ENCODE measurements at regions not wholly inside any gene's neighbourhood (a gene's known extent, or its start where the extent isn't known, plus 50 kb on each side); places are given as distances from the start of the nearest gene placed in this dataset.

DNA sequence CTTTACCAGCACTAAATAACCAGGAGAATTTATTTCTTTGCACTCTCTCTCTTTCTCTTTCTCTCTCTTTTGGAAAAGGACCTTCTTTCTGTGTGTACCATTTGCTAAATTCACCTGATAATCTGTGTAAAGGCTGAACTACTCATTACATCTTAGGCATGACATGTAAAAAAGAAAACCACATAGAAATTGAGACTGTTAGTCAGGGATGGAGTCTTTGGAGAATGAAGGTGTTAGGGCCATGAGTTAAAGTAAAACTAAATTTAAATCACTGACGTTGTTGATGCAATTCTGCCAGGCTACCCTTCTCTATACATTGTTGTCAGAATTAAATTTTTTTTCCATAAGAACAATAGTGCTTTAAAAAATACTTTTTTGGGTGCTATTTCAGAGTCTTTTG is 263.3 kb downstream of the PTEN start:
- TF ChIP-seq ZBTB7A (IDR thresholded peaks at IDR 0.05; ENCODE audit: low read depth): no peak
- no peak for TF ChIP-seq EP300 (IDR thresholded peaks at IDR 0.05; ENCODE audit: borderline replicate concordance)
- no peak for TF ChIP-seq TEAD4 (IDR thresholded peaks at IDR 0.05)
- TF ChIP-seq CREB1 (IDR thresholded peaks at IDR 0.05; ENCODE audit: low read depth): no peak
- no peak for TF ChIP-seq EGR1 (IDR thresholded peaks at IDR 0.05)
- TF ChIP-seq TCF12 (IDR thresholded peaks at IDR 0.05; ENCODE audit: low read depth): no peak
- TF ChIP-seq, protein P1, sequence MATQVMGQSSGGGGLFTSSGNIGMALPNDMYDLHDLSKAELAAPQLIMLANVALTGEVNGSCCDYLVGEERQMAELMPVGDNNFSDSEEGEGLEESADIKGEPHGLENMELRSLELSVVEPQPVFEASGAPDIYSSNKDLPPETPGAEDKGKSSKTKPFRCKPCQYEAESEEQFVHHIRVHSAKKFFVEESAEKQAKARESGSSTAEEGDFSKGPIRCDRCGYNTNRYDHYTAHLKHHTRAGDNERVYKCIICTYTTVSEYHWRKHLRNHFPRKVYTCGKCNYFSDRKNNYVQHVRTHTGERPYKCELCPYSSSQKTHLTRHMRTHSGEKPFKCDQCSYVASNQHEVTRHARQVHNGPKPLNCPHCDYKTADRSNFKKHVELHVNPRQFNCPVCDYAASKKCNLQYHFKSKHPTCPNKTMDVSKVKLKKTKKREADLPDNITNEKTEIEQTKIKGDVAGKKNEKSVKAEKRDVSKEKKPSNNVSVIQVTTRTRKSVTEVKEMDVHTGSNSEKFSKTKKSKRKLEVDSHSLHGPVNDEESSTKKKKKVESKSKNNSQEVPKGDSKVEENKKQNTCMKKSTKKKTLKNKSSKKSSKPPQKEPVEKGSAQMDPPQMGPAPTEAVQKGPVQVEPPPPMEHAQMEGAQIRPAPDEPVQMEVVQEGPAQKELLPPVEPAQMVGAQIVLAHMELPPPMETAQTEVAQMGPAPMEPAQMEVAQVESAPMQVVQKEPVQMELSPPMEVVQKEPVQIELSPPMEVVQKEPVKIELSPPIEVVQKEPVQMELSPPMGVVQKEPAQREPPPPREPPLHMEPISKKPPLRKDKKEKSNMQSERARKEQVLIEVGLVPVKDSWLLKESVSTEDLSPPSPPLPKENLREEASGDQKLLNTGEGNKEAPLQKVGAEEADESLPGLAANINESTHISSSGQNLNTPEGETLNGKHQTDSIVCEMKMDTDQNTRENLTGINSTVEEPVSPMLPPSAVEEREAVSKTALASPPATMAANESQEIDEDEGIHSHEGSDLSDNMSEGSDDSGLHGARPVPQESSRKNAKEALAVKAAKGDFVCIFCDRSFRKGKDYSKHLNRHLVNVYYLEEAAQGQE (IDR thresholded peaks at IDR 0.05; ENCODE audit: low read depth): no peak
- TF ChIP-seq, protein P2, sequence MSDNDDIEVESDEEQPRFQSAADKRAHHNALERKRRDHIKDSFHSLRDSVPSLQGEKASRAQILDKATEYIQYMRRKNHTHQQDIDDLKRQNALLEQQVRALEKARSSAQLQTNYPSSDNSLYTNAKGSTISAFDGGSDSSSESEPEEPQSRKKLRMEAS (IDR thresholded peaks at IDR 0.05): no peak
- no peak for TF ChIP-seq RAD21 (IDR thresholded peaks at IDR 0.05; ENCODE audit: low read depth)
- TF ChIP-seq NFIC (IDR thresholded peaks at IDR 0.05): no peak
- no peak for TF ChIP-seq YY1 (IDR thresholded peaks at IDR 0.05; ENCODE audit: low read depth)
- no peak for TF ChIP-seq TAF1 (IDR thresholded peaks at IDR 0.05; ENCODE audit: low read depth)
- TF ChIP-seq, protein P3, sequence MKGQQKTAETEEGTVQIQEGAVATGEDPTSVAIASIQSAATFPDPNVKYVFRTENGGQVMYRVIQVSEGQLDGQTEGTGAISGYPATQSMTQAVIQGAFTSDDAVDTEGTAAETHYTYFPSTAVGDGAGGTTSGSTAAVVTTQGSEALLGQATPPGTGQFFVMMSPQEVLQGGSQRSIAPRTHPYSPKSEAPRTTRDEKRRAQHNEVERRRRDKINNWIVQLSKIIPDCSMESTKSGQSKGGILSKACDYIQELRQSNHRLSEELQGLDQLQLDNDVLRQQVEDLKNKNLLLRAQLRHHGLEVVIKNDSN (IDR thresholded peaks at IDR 0.05): no peak
- TF ChIP-seq FOXM1 (IDR thresholded peaks at IDR 0.05; ENCODE audit: borderline replicate concordance, low read depth): no peak
- no peak for TF ChIP-seq CEBPB (IDR thresholded peaks at IDR 0.05)

DNA sequence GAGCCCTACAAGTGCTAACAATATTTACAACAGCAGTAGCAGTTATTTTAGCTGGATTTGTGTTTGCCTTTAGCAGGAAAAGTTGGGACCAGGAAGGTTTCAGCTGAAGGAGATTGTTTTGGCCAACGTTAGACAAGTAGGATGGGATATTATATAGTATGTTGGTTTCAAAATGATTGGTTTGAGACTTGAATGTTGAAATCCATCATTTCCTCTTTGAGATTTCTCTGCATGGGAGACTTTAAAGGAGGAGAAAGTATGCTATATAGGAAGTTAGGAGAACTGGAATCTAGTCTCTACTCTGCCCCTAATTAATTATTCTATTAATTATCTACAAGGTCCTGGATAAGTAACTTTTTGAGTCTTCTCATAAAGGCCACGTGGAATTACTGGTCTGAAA is 263.8 kb downstream of the PTEN start:
- TF ChIP-seq TAF1 (IDR thresholded peaks at IDR 0.05; ENCODE audit: low read depth) (no peak), ZBTB7A (IDR thresholded peaks at IDR 0.05; ENCODE audit: low read depth) (no peak), TCF12 (IDR thresholded peaks at IDR 0.05; ENCODE audit: low read depth) (no peak), YY1 (IDR thresholded peaks at IDR 0.05; ENCODE audit: low read depth) (no peak), TEAD4 (IDR thresholded peaks at IDR 0.05) (no peak), EGR1 (IDR thresholded peaks at IDR 0.05) (no peak), RAD21 (IDR thresholded peaks at IDR 0.05; ENCODE audit: low read depth) (no peak), NFIC (IDR thresholded peaks at IDR 0.05) (no peak), EP300 (IDR thresholded peaks at IDR 0.05; ENCODE audit: borderline replicate concordance) (no peak), CREB1 (IDR thresholded peaks at IDR 0.05; ENCODE audit: low read depth) (no peak), FOXM1 (IDR thresholded peaks at IDR 0.05; ENCODE audit: borderline replicate concordance, low read depth) (no peak), CEBPB (IDR thresholded peaks at IDR 0.05) (no peak)
- TF ChIP-seq, protein P2 (IDR thresholded peaks at IDR 0.05): no peak
- TF ChIP-seq, protein P3 (IDR thresholded peaks at IDR 0.05): no peak
- TF ChIP-seq, protein P1 (IDR thresholded peaks at IDR 0.05; ENCODE audit: low read depth): no peak

DNA sequence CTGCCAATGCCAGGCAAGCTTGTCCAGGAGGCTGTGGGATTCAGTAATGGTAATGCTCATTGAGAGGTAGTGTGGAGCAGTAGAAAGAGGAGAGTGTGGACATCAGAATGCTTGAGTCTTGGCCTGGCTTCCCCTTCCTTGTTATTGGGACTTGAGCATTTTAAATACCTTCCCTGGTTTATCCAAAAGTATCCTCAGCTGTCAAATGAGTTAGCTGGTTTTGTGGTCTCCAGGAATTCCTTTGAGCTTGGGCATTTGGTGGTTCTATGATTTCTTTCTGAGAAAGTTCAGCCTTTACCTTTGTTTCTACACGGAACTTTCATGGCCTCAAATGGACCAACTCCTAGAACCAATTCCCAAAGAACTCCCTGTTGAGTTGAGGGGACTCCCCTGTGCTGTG is 264.3 kb downstream of the PTEN start:
- TF ChIP-seq EP300 (IDR thresholded peaks at IDR 0.05; ENCODE audit: borderline replicate concordance) (no peak), TAF1 (IDR thresholded peaks at IDR 0.05; ENCODE audit: low read depth) (no peak), CEBPB (IDR thresholded peaks at IDR 0.05) (no peak), TCF12 (IDR thresholded peaks at IDR 0.05; ENCODE audit: low read depth) (no peak), RAD21 (IDR thresholded peaks at IDR 0.05; ENCODE audit: low read depth) (no peak)
- TF ChIP-seq, protein P1 (IDR thresholded peaks at IDR 0.05; ENCODE audit: low read depth): no peak

DNA sequence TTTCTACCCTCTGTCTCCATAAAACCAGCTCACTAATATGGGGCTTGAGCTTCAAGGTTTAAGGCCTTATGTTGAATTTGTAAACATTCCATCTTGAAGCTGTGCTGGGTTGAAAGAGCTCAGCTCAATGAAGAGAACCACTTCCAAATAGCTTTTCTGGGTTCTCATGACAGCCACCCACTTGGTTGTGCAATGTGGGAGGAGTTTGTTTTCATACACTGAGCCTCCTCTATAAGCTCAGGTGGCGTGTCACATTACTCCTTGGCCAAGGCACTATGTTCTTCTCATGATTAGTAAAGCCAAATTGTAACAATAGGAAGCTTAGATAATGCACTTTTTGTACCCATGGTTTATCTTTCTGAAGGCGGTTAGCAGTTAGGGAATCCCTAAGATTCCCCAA is 265.6 kb downstream of the PTEN start:
- TF ChIP-seq TCF12 (IDR thresholded peaks at IDR 0.05; ENCODE audit: low read depth) (no peak), NFIC (IDR thresholded peaks at IDR 0.05) (no peak), EP300 (IDR thresholded peaks at IDR 0.05; ENCODE audit: borderline replicate concordance) (no peak), CEBPB (IDR thresholded peaks at IDR 0.05) (peak; percentile 89), TAF1 (IDR thresholded peaks at IDR 0.05; ENCODE audit: low read depth) (no peak), TEAD4 (IDR thresholded peaks at IDR 0.05) (no peak)

DNA sequence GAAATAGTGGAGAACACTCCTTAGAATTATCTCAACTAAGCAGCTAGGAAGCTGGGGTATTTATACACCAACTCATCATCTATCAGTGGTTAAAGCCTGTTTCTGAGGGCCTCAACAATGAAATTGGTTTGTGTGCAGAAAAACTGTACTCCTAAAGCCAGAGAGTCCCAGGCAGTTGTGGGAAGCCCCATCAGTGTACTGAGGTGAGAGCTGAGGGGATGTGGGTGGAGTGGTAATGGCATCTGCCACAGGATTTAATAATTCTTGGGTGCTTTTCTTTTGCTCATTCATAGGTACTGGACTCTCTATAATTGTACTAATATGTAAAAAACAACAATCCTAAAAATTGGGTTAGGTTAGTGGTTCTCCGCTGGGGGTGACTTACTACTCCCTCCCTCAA is 267.5 kb downstream of the PTEN start:
- TF ChIP-seq TEAD4 (IDR thresholded peaks at IDR 0.05) (no peak), CEBPB (IDR thresholded peaks at IDR 0.05) (no peak), CREB1 (IDR thresholded peaks at IDR 0.05; ENCODE audit: low read depth) (no peak), ZBTB7A (IDR thresholded peaks at IDR 0.05; ENCODE audit: low read depth) (no peak), TAF1 (IDR thresholded peaks at IDR 0.05; ENCODE audit: low read depth) (no peak), EP300 (IDR thresholded peaks at IDR 0.05; ENCODE audit: borderline replicate concordance) (no peak), YY1 (IDR thresholded peaks at IDR 0.05; ENCODE audit: low read depth) (no peak), NFIC (IDR thresholded peaks at IDR 0.05) (no peak), FOXM1 (IDR thresholded peaks at IDR 0.05; ENCODE audit: borderline replicate concordance, low read depth) (no peak), RAD21 (IDR thresholded peaks at IDR 0.05; ENCODE audit: low read depth) (no peak), TCF12 (IDR thresholded peaks at IDR 0.05; ENCODE audit: low read depth) (no peak), EGR1 (IDR thresholded peaks at IDR 0.05) (no peak)
- TF ChIP-seq, protein P1 (IDR thresholded peaks at IDR 0.05; ENCODE audit: low read depth): no peak
- TF ChIP-seq, protein P2 (IDR thresholded peaks at IDR 0.05): no peak
- TF ChIP-seq, protein P3 (IDR thresholded peaks at IDR 0.05): no peak

All from Ishikawa (cell line).